Hepatocyte (in vitro differentiated cells): ENCODE measurements at regions not wholly inside any gene's neighbourhood (a gene's known extent, or its start where the extent isn't known, plus 50 kb on each side); places are given as distances from the start of the nearest gene placed in this dataset.

Experiments used
- EZH2 ChIP-seq: fragments of 200-600 bp; sonication (generic); IDR thresholded peaks from 2 replicates; pipeline ENCODE4 v1.6.1; 2016; ENCODE audit warnings: antibody characterized with exemption, mild to moderate bottlenecking, borderline replicate concordance
- TF ChIP-seq, protein P1 (sequence below): fragments of 200-600 bp; sonication (generic); IDR thresholded peaks from 2 replicates; pipeline ENCODE4 v1.5.1; 2016; ENCODE audit warnings: antibody characterized with exemption, mild to moderate bottlenecking; ENCODE audit not compliant: poor library complexity

DNA sequence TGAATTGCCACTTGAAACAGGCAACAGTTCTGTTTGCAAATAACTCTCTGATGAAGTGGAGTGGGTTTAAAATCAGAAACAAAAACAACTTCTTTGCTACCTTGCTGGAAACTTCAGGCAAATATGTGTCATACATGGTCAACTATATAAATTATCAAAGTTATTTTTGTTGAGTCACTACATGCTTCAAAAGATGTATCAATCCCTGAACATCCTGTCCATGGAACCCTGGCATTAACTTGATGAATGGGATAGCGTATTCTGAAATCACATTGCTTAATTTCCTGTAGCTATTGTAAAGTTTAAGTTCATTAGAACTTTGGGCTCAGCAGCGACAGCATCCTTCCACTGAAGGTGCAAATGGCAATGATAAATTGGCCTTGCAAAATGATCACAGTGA, 213.6 kb upstream of the MAF start:
- no peak for TF ChIP-seq EZH2
- TF ChIP-seq, protein P1, sequence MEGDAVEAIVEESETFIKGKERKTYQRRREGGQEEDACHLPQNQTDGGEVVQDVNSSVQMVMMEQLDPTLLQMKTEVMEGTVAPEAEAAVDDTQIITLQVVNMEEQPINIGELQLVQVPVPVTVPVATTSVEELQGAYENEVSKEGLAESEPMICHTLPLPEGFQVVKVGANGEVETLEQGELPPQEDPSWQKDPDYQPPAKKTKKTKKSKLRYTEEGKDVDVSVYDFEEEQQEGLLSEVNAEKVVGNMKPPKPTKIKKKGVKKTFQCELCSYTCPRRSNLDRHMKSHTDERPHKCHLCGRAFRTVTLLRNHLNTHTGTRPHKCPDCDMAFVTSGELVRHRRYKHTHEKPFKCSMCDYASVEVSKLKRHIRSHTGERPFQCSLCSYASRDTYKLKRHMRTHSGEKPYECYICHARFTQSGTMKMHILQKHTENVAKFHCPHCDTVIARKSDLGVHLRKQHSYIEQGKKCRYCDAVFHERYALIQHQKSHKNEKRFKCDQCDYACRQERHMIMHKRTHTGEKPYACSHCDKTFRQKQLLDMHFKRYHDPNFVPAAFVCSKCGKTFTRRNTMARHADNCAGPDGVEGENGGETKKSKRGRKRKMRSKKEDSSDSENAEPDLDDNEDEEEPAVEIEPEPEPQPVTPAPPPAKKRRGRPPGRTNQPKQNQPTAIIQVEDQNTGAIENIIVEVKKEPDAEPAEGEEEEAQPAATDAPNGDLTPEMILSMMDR, result no peak
